OCI-LY3 (cell line): ENCODE measurements at regions not wholly inside any gene's neighbourhood (a gene's known extent, or its start where the extent isn't known, plus 50 kb on each side); places are given as distances from the start of the nearest gene placed in this dataset.

ENCODE experiments used
- CTCF ChIP-seq: fragments of 200-600, 300-600 bp; sonication (generic); IDR thresholded peaks from 2 replicates; pipeline ENCODE4 v1.5.1; 2014; ENCODE audit warnings: antibody characterized with exemption, low read length, low read depth
- EZH2phosphoT487 ChIP-seq: fragments of 200-600 bp; shearing (Covaris generic); IDR thresholded peaks from 2 replicates; pipeline ENCODE4 v1.6.1; 2018; ENCODE audit warnings: antibody characterized with exemption, mixed run types, low read depth

- no peak for TF ChIP-seq CTCF
- no peak for TF ChIP-seq EZH2phosphoT487
Measured at GRCh38 chr6:14933183-14933544, 312.7 kb upstream of the JARID2 start.
